ENCODE measurements at regions not wholly inside any gene's neighbourhood (a gene's known extent, or its start where the extent isn't known, plus 50 kb on each side); places are given as distances from the start of the nearest gene placed in this dataset.

- TF ChIP-seq RBBP5 (IDR thresholded peaks at IDR 0.05; ENCODE audit: borderline replicate concordance, low read depth, low read length) = no peak
- no peak for TF ChIP-seq POLR2A (IDR thresholded peaks at IDR 0.05; ENCODE audit: control extremely low read depth in 1 of 2, low read depth in 2 of 2, low read length in 2 of 2)
Observed at GRCh38 chr14:105890474-105891220, 364.3 kb downstream of the TMEM121 start (continued).

All from H1 (cell line).